ENCODE measurements at regions not wholly inside any gene's neighbourhood (a gene's known extent, or its start where the extent isn't known, plus 50 kb on each side); places are given as distances from the start of the nearest gene placed in this dataset.

GRCh38 chr12:30448038-30448437, 247.6 kb downstream of the IPO8 start:
- H3K9ac ChIP-seq = no peak overlapping the region
- H3K4me3 ChIP-seq = no peak overlapping the region
- peaks cover 5 to 37% (median 14%) of the 10 kb centered on the region in 10 experiments; a peak in 18 of 20 replicates for H3K4me1 ChIP-seq
- H3K27me3 ChIP-seq = no peaks in the 10 kb centered on the region
- peak overlapping the region in 7 of 11 experiments; percentile 33 to 74 (median 55); a peak in 11 of 22 replicates for H3K4me2 ChIP-seq
- H4K20me1 ChIP-seq = no peaks in the 10 kb centered on the region
- H3K27ac ChIP-seq = peak overlapping the region in 6 of 11 experiments; percentile 38 to 60 (median 53); a peak in 8 of 22 replicates
- peak in 2 of 11 experiments; percentile 59 to 60; a peak in 4 of 22 replicates for TF ChIP-seq Cebpa-rat (IDR thresholded peaks at IDR 0.05)
- H3K36me3 ChIP-seq = no peaks in the 10 kb centered on the region; a peak in 1 of 22 replicates
- H3K9me3 ChIP-seq (replicated peaks in 1 of 11) = peaks cover 0 to 40% (median 15%) of the 10 kb centered on the region in 11 experiments; a peak in 15 of 22 replicates

DNA sequence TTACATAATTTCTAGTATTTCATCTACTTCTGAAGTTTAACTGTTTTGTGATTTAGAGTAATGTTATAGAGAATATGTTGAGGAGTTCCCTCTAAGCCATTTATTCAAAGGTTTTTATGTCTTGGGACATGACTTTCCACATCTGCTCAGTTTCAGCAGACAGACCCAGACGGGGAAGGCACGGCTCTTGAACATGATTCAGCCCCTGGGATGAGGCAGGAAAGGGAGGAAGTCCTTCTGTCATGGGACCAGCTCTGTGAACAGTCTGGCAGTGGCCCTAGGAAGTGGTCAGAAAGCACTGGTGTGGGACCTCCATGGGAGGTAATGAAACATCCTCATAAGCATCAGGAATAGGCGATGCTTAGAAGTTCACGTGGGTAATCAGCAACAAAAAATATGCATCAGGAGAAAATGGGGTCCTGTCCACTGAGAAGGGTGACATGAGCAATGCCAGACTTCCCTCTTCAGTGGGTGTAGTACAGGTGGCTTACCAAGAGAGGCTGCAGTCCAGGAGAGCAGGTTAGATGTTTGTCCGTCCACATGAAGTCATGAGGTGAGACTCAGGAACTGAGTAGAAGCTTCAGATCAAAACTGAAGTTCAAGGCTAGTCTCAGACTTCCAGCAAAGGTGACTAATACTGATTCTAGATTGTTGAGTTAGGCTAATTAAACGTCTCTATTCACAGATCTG, 248.5 kb downstream of the IPO8 start:
- Histone ChIP-seq H4K20me1 (no peaks in the 10 kb centered on the region), H3K27me3 (no peaks in the 10 kb centered on the region), H3K4me1 (peaks cover 5 to 37% (median 14%) of the 10 kb centered on the region in 10 experiments; a peak in 18 of 20 replicates), H3K4me2 (peak overlapping the region; percentile 27 to 74 (median 53); a peak in 20 of 22 replicates), H3K9me3 (replicated peaks in 1 of 11) (peaks cover 0 to 40% (median 15%) of the 10 kb centered on the region in 11 experiments; a peak in 15 of 22 replicates), H3K9ac (no peak overlapping the region), H3K36me3 (no peaks in the 10 kb centered on the region; a peak in 1 of 22 replicates), H3K4me3 (no peak overlapping the region), H3K27ac (peak overlapping the region in 8 of 11 experiments; percentile 17 to 61 (median 50); a peak in 12 of 22 replicates)
- TF ChIP-seq Cebpa-rat (IDR thresholded peaks at IDR 0.05) = no peak

DNA sequence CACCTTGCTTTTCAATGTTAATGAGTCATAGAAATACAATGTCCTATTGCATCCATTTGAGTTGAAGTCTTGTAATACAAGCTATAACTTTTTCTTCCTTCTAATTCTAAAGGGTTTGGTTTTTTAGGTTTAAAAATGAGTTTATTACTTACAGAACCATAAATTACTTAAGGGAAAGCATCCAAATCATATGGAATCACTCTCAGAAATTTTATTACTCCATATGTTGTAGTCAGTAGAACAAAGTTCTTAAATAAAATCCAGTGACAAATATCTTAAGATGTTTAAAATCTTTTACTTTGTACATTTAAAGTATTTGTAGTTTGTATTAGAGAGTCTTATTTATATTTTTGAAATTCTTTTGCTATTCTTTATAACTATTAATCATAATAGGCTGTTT, 253.2 kb downstream of the IPO8 start:
- Histone ChIP-seq H3K4me2 (no peak overlapping the region), H3K27me3 (no peaks in the 10 kb centered on the region), H4K20me1 (no peaks in the 10 kb centered on the region), H3K9ac (no peak overlapping the region), H3K9me3 (replicated peaks in 1 of 11) (no peaks in the 10 kb centered on the region), H3K4me1 (peaks cover 5 to 11% (median 6%) of the 10 kb centered on the region in 10 experiments; a peak in 18 of 20 replicates), H3K27ac (no peak overlapping the region), H3K36me3 (no peaks in the 10 kb centered on the region), H3K4me3 (no peak overlapping the region)
- no peak for TF ChIP-seq Cebpa-rat (IDR thresholded peaks at IDR 0.05)

DNA sequence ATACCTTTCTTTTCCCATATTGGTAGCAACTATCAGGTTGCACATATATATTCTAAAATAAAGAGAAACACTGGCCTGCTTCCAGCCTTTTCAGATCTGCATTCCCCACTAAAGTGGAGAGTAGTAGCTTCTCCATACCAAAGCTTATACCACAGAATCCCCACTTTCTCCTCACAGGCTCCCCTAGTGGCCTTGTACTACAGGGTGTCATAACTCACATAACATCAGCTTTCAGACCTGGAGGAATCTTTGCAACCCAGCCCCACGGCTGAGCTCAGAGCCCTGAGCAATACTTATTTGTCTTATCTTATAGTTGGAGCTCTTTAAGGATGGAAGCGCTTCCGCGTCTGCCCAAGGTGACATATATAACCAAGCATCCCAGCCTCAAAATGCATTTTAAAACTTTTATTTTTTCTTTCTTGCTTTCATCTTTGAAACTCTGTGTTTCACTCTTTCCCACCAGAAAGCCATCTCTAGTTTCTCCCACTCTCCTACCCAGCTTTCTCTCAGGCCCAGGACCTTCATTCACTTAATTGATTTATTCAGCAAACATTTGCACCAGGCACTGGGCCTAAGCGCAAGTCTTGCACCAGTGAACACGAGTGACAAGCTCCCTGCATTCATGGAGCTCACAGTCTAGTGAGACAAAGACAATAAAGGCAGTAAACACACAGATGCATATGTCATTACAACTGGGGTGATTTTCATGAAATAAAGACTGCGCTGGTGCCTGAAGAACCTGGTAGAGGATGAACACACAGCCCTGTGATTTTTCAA, 254.7 kb downstream of the IPO8 start:
- no peak overlapping the region for H3K27ac ChIP-seq
- no peaks in the 10 kb centered on the region for H3K27me3 ChIP-seq
- H3K9ac ChIP-seq = no peak overlapping the region
- no peaks in the 10 kb centered on the region for H3K36me3 ChIP-seq
- no peaks in the 10 kb centered on the region for H4K20me1 ChIP-seq
- no peak overlapping the region for H3K4me2 ChIP-seq
- H3K9me3 ChIP-seq (replicated peaks in 1 of 11) = no peaks in the 10 kb centered on the region
- no peaks in the 10 kb centered on the region for H3K4me1 ChIP-seq
- H3K4me3 ChIP-seq = no peak overlapping the region
- no peak for TF ChIP-seq Cebpa-rat (IDR thresholded peaks at IDR 0.05)

DNA sequence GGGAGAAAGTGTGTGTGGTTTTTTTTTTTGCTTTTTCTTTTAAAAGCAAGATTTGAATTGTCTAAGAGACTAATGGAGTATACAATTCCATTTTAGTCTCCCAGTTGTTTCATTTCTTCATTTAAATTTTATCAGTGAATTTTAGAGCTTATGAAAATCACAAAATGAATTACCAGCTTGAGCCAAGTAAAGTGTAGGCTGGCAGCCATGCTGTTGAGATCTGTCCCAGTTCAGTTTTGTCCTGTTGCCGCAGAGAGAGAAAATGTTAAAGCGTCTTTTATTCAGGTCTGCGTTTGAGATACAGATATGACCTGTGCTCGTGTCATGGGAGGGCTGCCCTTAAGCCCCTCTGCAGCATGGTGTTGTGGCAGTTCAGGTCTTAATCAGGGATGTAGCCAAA, 256.5 kb downstream of the IPO8 start:
- no peak for TF ChIP-seq Cebpa-rat (IDR thresholded peaks at IDR 0.05)
- Histone ChIP-seq H3K9me3 (replicated peaks in 1 of 11) (no peaks in the 10 kb centered on the region), H3K4me2 (no peak overlapping the region), H3K27me3 (no peaks in the 10 kb centered on the region), H3K4me1 (no peaks in the 10 kb centered on the region), H3K9ac (no peak overlapping the region), H4K20me1 (no peaks in the 10 kb centered on the region), H3K27ac (no peak overlapping the region), H3K36me3 (no peaks in the 10 kb centered on the region), H3K4me3 (no peak overlapping the region)

DNA sequence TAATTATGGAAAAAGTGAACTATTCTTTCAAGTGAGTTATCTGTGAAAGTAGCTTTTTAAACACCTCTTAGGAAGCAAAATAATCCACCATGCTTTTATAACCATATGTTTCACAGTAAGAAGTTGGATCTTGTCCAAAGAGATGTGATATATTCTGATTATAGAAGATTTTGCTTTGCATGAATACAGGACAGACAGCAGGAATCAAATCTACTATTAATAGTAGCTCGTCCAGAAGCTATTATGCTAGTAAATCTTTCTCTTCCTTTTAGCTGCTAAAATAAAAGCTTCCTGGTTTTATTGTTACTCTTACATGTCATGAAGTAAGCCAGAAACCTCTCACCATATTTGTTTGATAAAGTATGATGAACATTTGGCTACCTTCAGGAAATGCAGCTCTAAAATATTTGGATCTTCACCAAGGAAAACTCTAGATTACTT, 257.0 kb downstream of the IPO8 start:
- no peak overlapping the region for H3K9ac ChIP-seq
- H3K36me3 ChIP-seq = no peaks in the 10 kb centered on the region
- no peaks in the 10 kb centered on the region for H3K27me3 ChIP-seq
- no peak overlapping the region for H3K27ac ChIP-seq
- H3K4me3 ChIP-seq = no peak overlapping the region
- TF ChIP-seq Cebpa-rat (IDR thresholded peaks at IDR 0.05) = no peak
- H3K9me3 ChIP-seq (replicated peaks in 1 of 11) = no peaks in the 10 kb centered on the region
- no peak overlapping the region for H3K4me2 ChIP-seq
- no peaks in the 10 kb centered on the region for H3K4me1 ChIP-seq
- no peaks in the 10 kb centered on the region for H4K20me1 ChIP-seq

GRCh38 chr12:30437616-30438015, 258.1 kb downstream of the IPO8 start:
- Histone ChIP-seq H3K9ac (no peak overlapping the region), H3K4me1 (no peaks in the 10 kb centered on the region), H3K27me3 (no peaks in the 10 kb centered on the region), H3K36me3 (no peaks in the 10 kb centered on the region), H3K27ac (no peak overlapping the region), H3K4me2 (no peak overlapping the region), H3K9me3 (replicated peaks in 1 of 11) (no peaks in the 10 kb centered on the region), H3K4me3 (no peak overlapping the region), H4K20me1 (no peaks in the 10 kb centered on the region)
- no peak for TF ChIP-seq Cebpa-rat (IDR thresholded peaks at IDR 0.05)

DNA sequence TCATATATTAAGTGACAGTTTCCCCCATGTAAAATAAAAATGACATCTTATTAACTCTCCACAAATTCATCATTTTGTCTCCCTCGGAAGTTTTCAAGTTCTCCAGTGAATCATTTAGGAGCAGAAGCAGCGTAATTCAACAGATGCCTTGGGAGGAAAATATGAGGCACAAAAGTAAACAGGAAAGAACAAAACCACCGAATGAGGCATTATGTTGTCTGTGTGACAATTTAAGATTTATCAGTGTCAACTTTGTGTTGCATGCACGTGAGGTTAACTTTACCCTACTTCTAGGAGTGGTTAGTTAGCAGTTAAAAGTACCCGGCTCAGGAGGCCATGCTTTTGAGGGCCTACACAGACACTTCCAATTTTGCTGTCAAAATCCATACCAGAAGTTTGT, 258.6 kb downstream of the IPO8 start:
- Histone ChIP-seq H3K9ac (no peak overlapping the region), H3K4me3 (no peak overlapping the region), H4K20me1 (no peaks in the 10 kb centered on the region), H3K4me2 (no peak overlapping the region), H3K9me3 (replicated peaks in 1 of 11) (no peaks in the 10 kb centered on the region), H3K27ac (no peak overlapping the region), H3K4me1 (no peaks in the 10 kb centered on the region), H3K27me3 (no peaks in the 10 kb centered on the region), H3K36me3 (no peaks in the 10 kb centered on the region)
- TF ChIP-seq Cebpa-rat (IDR thresholded peaks at IDR 0.05) = no peak

DNA sequence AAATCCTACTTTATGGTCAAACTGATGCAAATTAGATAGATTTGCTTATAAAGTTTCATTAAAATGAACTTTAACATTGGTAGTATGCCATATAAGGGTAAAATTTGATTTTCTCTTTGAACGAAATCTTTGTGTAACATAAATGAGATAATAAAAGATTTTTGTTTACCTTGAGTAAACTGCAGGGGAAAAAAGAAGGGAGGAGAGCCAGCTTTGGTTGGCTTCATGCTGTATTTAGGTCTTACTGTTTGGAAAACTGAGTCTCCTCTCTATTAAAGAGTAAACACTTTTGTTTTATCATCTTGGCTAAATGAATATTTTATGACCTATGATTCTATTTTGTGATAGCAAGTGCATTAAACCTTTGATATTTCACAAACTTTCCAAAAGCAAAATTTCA, 267.6 kb downstream of the IPO8 start:
- Histone ChIP-seq H4K20me1 (no peaks in the 10 kb centered on the region), H3K36me3 (no peaks in the 10 kb centered on the region), H3K27me3 (no peaks in the 10 kb centered on the region), H3K4me3 (no peak overlapping the region), H3K9me3 (replicated peaks in 1 of 11) (peaks cover 35 to 53% (median 38%) of the 10 kb centered on the region in 11 experiments), H3K4me1 (no peaks in the 10 kb centered on the region), H3K4me2 (no peak overlapping the region), H3K9ac (no peak overlapping the region), H3K27ac (no peak overlapping the region)
- no peak for TF ChIP-seq Cebpa-rat (IDR thresholded peaks at IDR 0.05)
